Ureter (tissue), 1 donor: ENCODE measurements at regions not wholly inside any gene's neighbourhood (a gene's known extent, or its start where the extent isn't known, plus 50 kb on each side); places are given as distances from the start of the nearest gene placed in this dataset.

Source experiments
- DNase-seq: peaks from one replicate; pipeline ENCODE4 v3.0.0-alpha.2; 2020; ENCODE audit warnings: low spot score
- donor health status: DM: yes; HTN: yes; CAD: no.

- DNase-seq = no peak
Observed at GRCh38 chr4:30783751-30784150, 63.6 kb downstream of the PCDH7 start.

GRCh38 chr4:30789219-30789671 is 69.1 kb downstream of the PCDH7 start:
- DNase-seq = no peak

GRCh38 chr4:30790123-30790522 is 70.0 kb downstream of the PCDH7 start:
- DNase-seq = no peak

GRCh38 chr4:30790998-30791397 is 70.8 kb downstream of the PCDH7 start:
- no peak for DNase-seq

GRCh38 chr4:30792601-30793000 is 72.4 kb downstream of the PCDH7 start:
- DNase-seq = no peak

GRCh38 chr4:30801876-30802275 is 81.7 kb downstream of the PCDH7 start:
- no peak for DNase-seq

- DNase-seq = no peak
Observed at GRCh38 chr4:30802622-30803323, 82.6 kb downstream of the PCDH7 start.

- DNase-seq = no peak
Observed at GRCh38 chr4:30808276-30808675, 88.1 kb downstream of the PCDH7 start.

GRCh38 chr4:30811296-30811695 is 91.1 kb downstream of the PCDH7 start:
- no peak for DNase-seq

- no peak for DNase-seq
Observed at GRCh38 chr4:30815685-30816084, 95.5 kb downstream of the PCDH7 start.

GRCh38 chr4:30817447-30817846 is 97.3 kb downstream of the PCDH7 start:
- no peak for DNase-seq

- no peak for DNase-seq
Observed at GRCh38 chr4:30818541-30818940, 98.4 kb downstream of the PCDH7 start.

- DNase-seq = no peak
Observed at GRCh38 chr4:30821275-30821674, 101.1 kb downstream of the PCDH7 start.

- no peak for DNase-seq
Observed at GRCh38 chr4:30821859-30822612, 101.9 kb downstream of the PCDH7 start.

GRCh38 chr4:30822911-30823551 is 102.9 kb downstream of the PCDH7 start:
- no peak for DNase-seq

- DNase-seq = no peak
Observed at GRCh38 chr4:30825008-30825770, 105.0 kb downstream of the PCDH7 start.

GRCh38 chr4:30828264-30828926 is 108.2 kb downstream of the PCDH7 start:
- DNase-seq = no peak

GRCh38 chr4:30832639-30833038 is 112.5 kb downstream of the PCDH7 start:
- DNase-seq = no peak

GRCh38 chr4:30833206-30833605 is 113.0 kb downstream of the PCDH7 start:
- DNase-seq = no peak

GRCh38 chr4:30835044-30835443 is 114.9 kb downstream of the PCDH7 start:
- no peak for DNase-seq

- DNase-seq = no peak
Observed at GRCh38 chr4:30836231-30836630, 116.1 kb downstream of the PCDH7 start.

- DNase-seq = no peak
Observed at GRCh38 chr4:30837131-30837539, 117.0 kb downstream of the PCDH7 start.
